Immature natural killer cell (primary cell): ENCODE measurements at regions not wholly inside any gene's neighbourhood (a gene's known extent, or its start where the extent isn't known, plus 50 kb on each side); places are given as distances from the start of the nearest gene placed in this dataset.
"Not testable (repeated sequence)": the region's sequence is repeated elsewhere in the genome, so short reads cannot be mapped to it uniquely, and the experiment has no call there.

Source experiments
- DNase-seq, 3 donors: peaks; one replicate each; pipeline ENCODE4 v3.0.0; 2022; ENCODE audit warnings: mixed read lengths in 1 of 3
- H3K27ac Mint-ChIP-seq, 6 donors: one replicate each; pipeline ENCODE4 v1.8.0; 2020; ENCODE audit warnings: mixed read lengths in 6 of 6, mild to moderate bottlenecking in 5 of 6, inconsistent platforms in 4 of 6, moderate library complexity in 3 of 6
- H3K27me3 Mint-ChIP-seq, 3 donors: one replicate each; pipeline ENCODE4 v1.8.0; 2020 to 2021; ENCODE audit warnings: low read depth in 3 of 3, mild to moderate bottlenecking in 3 of 3, mixed read lengths in 3 of 3, moderate library complexity in 3 of 3, inconsistent platforms in 1 of 3
- H3K36me3 Mint-ChIP-seq, 3 donors: one replicate each; pipeline ENCODE4 v1.8.0; 2020; ENCODE audit warnings: mixed read lengths in 3 of 3, inconsistent platforms in 2 of 3, mild to moderate bottlenecking in 2 of 3
- H3K4me1 Mint-ChIP-seq, 2 donors: one replicate each; pipeline ENCODE4 v1.8.0; 2020; ENCODE audit warnings: inconsistent platforms in 2 of 2, mild to moderate bottlenecking in 2 of 2, mixed read lengths in 2 of 2, moderate library complexity in 1 of 2
- H3K4me3 Mint-ChIP-seq, 5 donors: one replicate each; pipeline ENCODE4 v1.8.0; 2020; ENCODE audit warnings: mild to moderate bottlenecking in 5 of 5, mixed read lengths in 5 of 5, inconsistent platforms in 3 of 5, moderate library complexity in 3 of 5
- H3K9me3 Mint-ChIP-seq, 6 donors: one replicate each; pipeline ENCODE4 v1.8.0; 2020; ENCODE audit warnings: mild to moderate bottlenecking in 6 of 6, mixed read lengths in 6 of 6, inconsistent platforms in 4 of 6, moderate library complexity in 3 of 6

DNA sequence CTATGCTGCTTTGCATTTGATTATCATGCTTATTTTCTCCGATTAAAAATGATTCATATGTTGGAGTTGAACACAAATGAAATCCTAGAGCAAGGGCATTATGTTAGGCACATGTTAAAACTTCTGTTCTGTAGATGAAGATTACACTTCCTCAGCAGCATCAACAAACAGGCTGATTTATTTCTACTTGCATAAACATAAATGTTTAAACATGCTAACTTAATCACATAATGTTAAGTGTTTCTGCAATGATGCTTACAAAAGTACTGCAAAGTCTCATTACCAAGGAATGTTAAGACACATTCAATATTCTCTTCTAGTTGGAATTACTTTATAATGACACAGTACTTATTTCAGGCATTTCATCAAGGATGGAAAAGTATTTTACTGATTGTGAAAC, 770.8 kb downstream of the ANKRD7 start:
- no peaks in the 10 kb centered on the region for H3K4me1 Mint-ChIP-seq
- no peak overlapping the region for H3K4me3 Mint-ChIP-seq
- no peaks in the 10 kb centered on the region for H3K36me3 Mint-ChIP-seq
- no peak for DNase-seq
- H3K27ac Mint-ChIP-seq = no peak overlapping the region
- peaks cover 0 to 20% (median 14%) of the 10 kb centered on the region in 6 donors for H3K9me3 Mint-ChIP-seq
- peaks cover 0 to 2% (median 0%) of the 10 kb centered on the region in 3 donors for H3K27me3 Mint-ChIP-seq

GRCh38 chr7:119007236-119007635, 782.7 kb downstream of the ANKRD7 start:
- Mint-ChIP-seq H3K9me3 (peaks cover 0 to 27% (median 7%) of the 10 kb centered on the region in 6 donors), H3K4me3 (no peak overlapping the region), H3K4me1 (no peaks in the 10 kb centered on the region), H3K27ac (no peak overlapping the region), H3K27me3 (no peaks in the 10 kb centered on the region), H3K36me3 (peaks cover 0 to 4% (median 0%) of the 10 kb centered on the region in 3 donors)
- no peak for DNase-seq

- Mint-ChIP-seq H3K36me3 (peaks cover 0 to 4% (median 0%) of the 10 kb centered on the region in 3 donors), H3K4me1 (no peaks in the 10 kb centered on the region), H3K4me3 (no peak overlapping the region), H3K9me3 (peaks cover 2 to 30% (median 8%) of the 10 kb centered on the region in 6 donors), H3K27me3 (no peaks in the 10 kb centered on the region), H3K27ac (no peak overlapping the region)
- DNase-seq = no peak
Measured at GRCh38 chr7:119010635-119011034, 786.1 kb downstream of the ANKRD7 start.

- H3K27me3 Mint-ChIP-seq = no peaks in the 10 kb centered on the region
Measured at GRCh38 chr7:119026391-119026790, 801.9 kb downstream of the ANKRD7 start.

GRCh38 chr7:119028736-119029135, 804.2 kb downstream of the ANKRD7 start:
- H3K27ac Mint-ChIP-seq = no peak overlapping the region
- no peaks in the 10 kb centered on the region for H3K4me1 Mint-ChIP-seq
- no peaks in the 10 kb centered on the region for H3K27me3 Mint-ChIP-seq
- peaks cover 8 to 32% (median 24%) of the 10 kb centered on the region in 6 donors for H3K9me3 Mint-ChIP-seq
- DNase-seq = no peak
- no peaks in the 10 kb centered on the region for H3K36me3 Mint-ChIP-seq
- no peak overlapping the region for H3K4me3 Mint-ChIP-seq

More at GRCh38 chr7:119026391-119026790, 801.9 kb downstream of the ANKRD7 start:
- Mint-ChIP-seq H3K36me3 (no peaks in the 10 kb centered on the region), H3K4me1 (no peaks in the 10 kb centered on the region), H3K4me3 (no peak overlapping the region), H3K27ac (no peak overlapping the region), H3K9me3 (peaks cover 10 to 29% (median 15%) of the 10 kb centered on the region in 6 donors)
- DNase-seq = no peak

DNA sequence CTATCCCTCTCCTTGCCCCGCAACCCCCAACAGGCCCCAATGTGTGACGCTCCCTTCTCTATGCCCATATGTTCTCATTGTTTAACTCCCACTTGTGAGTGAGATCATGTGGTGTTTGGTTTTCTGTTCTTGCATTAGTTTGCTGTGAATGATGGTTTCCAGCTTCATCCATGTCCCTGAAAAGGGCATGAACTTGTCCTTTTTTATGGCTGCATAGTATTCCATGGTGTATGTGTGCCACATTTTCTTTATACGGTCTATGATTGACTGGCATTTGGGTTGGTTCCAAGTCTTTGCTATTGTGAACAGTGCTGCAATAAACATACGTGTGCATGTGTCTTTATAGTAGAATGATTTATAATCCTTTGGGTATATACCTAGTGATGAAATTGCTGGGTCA, 807.6 kb downstream of the ANKRD7 start:
- H3K36me3 Mint-ChIP-seq, H3K27ac Mint-ChIP-seq, DNase-seq, H3K27me3 Mint-ChIP-seq, H3K4me3 Mint-ChIP-seq, H3K4me1 Mint-ChIP-seq: not testable (repeated sequence)
- peaks cover 5 to 34% (median 24%) of the 10 kb centered on the region in 6 donors for H3K9me3 Mint-ChIP-seq

- no peaks in the 10 kb centered on the region for H3K36me3 Mint-ChIP-seq
- H3K27ac Mint-ChIP-seq = no peak overlapping the region
- peaks cover 5 to 45% (median 23%) of the 10 kb centered on the region in 6 donors for H3K9me3 Mint-ChIP-seq
- no peak for DNase-seq
- H3K27me3 Mint-ChIP-seq = no peaks in the 10 kb centered on the region
- no peaks in the 10 kb centered on the region for H3K4me1 Mint-ChIP-seq
- H3K4me3 Mint-ChIP-seq = no peak overlapping the region
Measured at GRCh38 chr7:119033641-119034040, 809.1 kb downstream of the ANKRD7 start.

DNA sequence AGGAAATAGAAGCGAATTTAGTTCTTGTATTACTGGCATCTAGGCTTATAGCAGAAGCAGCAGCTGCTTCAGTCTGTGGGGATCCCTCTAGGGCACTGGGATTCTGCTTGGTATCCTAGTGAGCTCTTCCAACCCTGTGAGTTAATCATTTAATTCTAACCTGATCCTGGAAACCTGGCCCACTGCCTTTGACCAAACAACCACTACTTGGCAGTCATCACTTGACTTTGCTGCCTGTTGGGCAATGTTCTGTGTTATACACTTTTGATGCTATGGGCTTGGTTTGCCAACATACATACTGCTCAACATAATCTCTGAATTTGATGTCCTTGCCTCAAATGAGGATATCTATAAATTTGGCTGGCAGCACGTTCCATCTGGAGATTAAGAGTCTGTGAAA, 813.4 kb downstream of the ANKRD7 start:
- Mint-ChIP-seq H3K27me3 (no peaks in the 10 kb centered on the region), H3K27ac (no peak overlapping the region), H3K4me3 (no peak overlapping the region), H3K9me3 (peaks cover 7 to 56% (median 23%) of the 10 kb centered on the region in 6 donors), H3K4me1 (no peaks in the 10 kb centered on the region), H3K36me3 (no peaks in the 10 kb centered on the region)
- DNase-seq = no peak

DNA sequence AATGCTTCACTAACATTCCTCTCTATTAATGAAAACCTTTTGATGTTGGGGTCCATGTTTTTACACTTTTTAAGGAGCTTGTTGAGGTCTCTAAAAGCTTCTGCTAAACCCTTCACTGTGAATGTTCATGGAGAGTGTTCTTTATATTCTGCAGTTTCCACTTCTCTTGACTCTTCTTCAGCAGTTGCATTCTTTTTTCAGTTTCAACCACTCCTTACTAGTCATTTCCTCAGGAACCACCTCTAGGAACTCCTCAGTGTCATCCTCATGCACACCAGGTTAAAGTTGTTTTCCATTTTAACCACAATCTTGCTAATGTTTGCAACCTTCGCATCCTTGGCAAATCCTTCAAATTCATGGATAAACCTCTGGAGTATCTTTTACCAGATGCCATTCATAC, 821.6 kb downstream of the ANKRD7 start:
- Mint-ChIP-seq H3K27ac (no peak overlapping the region), H3K9me3 (peaks cover 5 to 23% (median 14%) of the 10 kb centered on the region in 6 donors), H3K4me1 (no peaks in the 10 kb centered on the region), H3K36me3 (no peaks in the 10 kb centered on the region), H3K4me3 (no peak overlapping the region), H3K27me3 (no peaks in the 10 kb centered on the region)
- DNase-seq = no peak

DNA sequence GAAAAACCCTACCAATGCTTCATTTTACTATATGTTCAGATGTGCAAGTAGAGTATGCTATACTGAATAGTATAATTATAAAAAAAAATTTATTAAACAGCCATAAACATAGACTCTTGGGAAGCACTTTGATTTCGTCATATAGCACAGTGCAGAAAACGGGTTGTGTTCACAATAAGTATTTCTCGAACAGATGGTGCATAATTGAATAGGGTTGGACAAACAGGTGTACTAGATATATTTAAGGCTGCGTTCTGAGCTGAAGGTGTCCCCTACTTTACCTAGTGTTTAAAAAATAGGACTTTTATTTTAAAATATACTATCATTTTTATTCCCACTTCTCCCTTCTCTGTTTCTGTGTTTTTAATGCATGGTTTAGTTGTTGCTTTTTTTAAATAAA, 841.5 kb downstream of the ANKRD7 start:
- Mint-ChIP-seq H3K36me3 (no peaks in the 10 kb centered on the region), H3K27me3 (no peaks in the 10 kb centered on the region), H3K4me1 (no peaks in the 10 kb centered on the region), H3K4me3 (no peak overlapping the region), H3K27ac (no peak overlapping the region), H3K9me3 (peaks cover 0 to 22% (median 14%) of the 10 kb centered on the region in 6 donors)
- DNase-seq = no peak

- Mint-ChIP-seq H3K27me3 (peaks cover 0 to 2% (median 0%) of the 10 kb centered on the region in 3 donors), H3K36me3 (peaks cover 0 to 6% (median 0%) of the 10 kb centered on the region in 3 donors), H3K27ac (no peak overlapping the region), H3K9me3 (peaks cover 4 to 38% (median 18%) of the 10 kb centered on the region in 6 donors), H3K4me1 (no peaks in the 10 kb centered on the region), H3K4me3 (no peak overlapping the region)
- DNase-seq = no peak
Measured at GRCh38 chr7:119086026-119086425, 861.5 kb downstream of the ANKRD7 start.

DNA sequence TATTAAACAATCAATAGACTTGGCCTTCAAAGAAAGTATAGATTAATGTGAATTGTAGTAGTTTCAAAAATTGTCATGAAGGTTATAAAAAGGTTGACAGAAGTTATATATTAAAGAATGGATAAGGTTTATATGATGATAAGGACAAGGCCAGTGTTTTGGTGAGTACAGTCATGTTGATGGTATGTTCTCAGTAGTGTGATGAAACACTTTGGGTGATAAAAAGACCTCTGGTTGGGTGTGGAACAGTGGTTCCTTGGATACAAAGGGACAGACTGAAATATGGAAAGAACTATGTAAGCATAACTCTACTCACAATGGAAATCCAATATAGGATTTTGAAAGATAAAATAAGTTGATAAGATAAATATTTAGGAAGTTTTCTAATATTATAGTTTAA, 866.3 kb downstream of the ANKRD7 start:
- H3K4me1 Mint-ChIP-seq = no peaks in the 10 kb centered on the region
- H3K27ac Mint-ChIP-seq = no peak overlapping the region
- peaks cover 0 to 3% (median 0%) of the 10 kb centered on the region in 3 donors for H3K27me3 Mint-ChIP-seq
- H3K9me3 Mint-ChIP-seq = peaks cover 4 to 54% (median 14%) of the 10 kb centered on the region in 6 donors
- no peak overlapping the region for H3K4me3 Mint-ChIP-seq
- H3K36me3 Mint-ChIP-seq = peaks cover 0 to 4% (median 0%) of the 10 kb centered on the region in 3 donors
- DNase-seq = no peak

- DNase-seq = no peak
- Mint-ChIP-seq H3K27me3 (peaks cover 0 to 2% (median 1%) of the 10 kb centered on the region in 3 donors), H3K4me1 (no peaks in the 10 kb centered on the region), H3K9me3 (peaks cover 4 to 56% (median 17%) of the 10 kb centered on the region in 6 donors), H3K27ac (no peak overlapping the region), H3K4me3 (no peak overlapping the region), H3K36me3 (no peaks in the 10 kb centered on the region)
Measured at GRCh38 chr7:119096683-119097082, 872.2 kb downstream of the ANKRD7 start.

DNA sequence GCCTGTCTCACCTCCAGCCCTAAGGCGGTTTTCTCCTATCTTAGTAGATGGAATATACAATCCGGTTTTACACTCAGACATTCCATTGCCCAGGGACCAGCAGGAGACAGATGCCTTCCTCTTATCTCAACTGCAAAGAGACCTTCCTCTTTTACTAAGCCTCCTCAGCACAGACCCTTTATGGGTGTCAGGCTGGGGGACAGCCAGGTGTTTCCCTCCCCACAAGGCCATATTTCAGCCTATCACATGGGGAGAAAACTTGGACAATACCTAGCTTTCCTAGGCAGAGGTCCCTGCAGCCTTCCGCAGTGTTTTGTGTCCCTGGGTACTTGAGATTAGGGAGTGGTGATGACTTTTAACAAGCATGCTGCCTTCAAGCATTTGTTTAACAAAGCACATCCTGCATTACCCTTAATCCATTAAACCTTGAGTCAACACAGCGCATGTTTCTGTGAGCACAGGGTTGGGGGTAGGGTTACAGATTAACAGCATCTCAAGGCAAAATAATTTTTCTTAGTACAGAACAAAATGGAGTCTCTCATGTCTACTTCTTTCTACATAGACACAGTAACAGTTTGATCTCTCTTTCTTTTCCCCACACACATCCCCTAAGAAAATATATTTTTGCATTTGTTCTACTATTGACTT, 876.2 kb downstream of the ANKRD7 start:
- not testable (repeated sequence) for H3K27me3 Mint-ChIP-seq, H3K4me1 Mint-ChIP-seq, H3K36me3 Mint-ChIP-seq, H3K4me3 Mint-ChIP-seq, DNase-seq, H3K27ac Mint-ChIP-seq
- H3K9me3 Mint-ChIP-seq = peaks cover 4 to 68% (median 19%) of the 10 kb centered on the region in 6 donors

DNA sequence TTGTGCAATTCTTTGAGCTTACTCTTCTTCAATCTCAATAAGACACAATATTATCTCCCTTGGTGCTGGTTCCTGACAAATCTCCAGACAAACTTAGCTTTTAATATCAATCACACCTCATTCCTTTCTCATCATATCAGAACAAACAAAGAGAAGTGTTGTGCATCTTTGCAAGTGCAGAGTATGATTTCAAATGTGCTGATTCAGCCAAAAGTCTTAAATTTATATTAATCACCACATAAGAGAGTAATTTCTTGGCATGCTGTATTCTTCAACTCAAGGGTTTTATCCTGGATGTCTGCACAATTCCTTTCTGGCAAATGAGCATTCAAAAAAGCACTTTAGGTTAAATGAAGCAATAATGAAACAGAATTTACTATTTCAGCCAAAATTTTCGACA, 877.8 kb downstream of the ANKRD7 start:
- Mint-ChIP-seq H3K27me3 (peaks cover 0 to 2% (median 0%) of the 10 kb centered on the region in 3 donors), H3K9me3 (peaks cover 6 to 66% (median 20%) of the 10 kb centered on the region in 6 donors), H3K27ac (no peak overlapping the region), H3K36me3 (no peaks in the 10 kb centered on the region), H3K4me1 (no peaks in the 10 kb centered on the region), H3K4me3 (no peak overlapping the region)
- no peak for DNase-seq
